ENCODE measurements at regions not wholly inside any gene's neighbourhood (a gene's known extent, or its start where the extent isn't known, plus 50 kb on each side); places are given as distances from the start of the nearest gene placed in this dataset.
A peak's percentile ranks its signal among the peaks of the same experiment; 100 is the strongest.

DNA sequence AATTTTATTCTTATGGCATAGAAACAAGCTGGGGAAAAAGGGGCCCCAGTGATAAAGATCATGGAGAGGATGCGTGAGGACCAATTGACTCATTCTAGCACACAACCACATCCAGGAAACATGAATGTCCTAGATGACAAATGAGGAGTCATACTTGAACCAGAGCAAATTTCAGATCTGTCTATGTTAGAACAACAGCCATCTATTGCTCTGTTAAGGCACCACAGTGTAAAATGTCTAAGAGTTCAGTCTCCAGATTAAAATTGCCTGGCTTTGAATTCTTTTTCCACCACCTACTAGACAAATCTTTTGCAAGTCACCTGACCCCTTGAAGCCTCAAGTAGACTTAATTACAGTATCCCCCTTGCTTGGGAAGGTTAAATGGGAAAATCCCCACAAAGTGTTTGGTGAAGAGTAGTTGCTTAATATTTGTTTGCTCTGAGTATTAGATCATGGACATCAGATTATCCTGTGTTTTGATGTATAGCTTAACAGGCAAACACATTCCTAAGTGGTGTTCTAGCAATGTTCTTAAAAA lies 258.7 kb upstream of the TGFBR2 start:
- Histone ChIP-seq H3K27ac (ENCODE audit: insufficient read depth, low read length) (peak overlapping the region; percentile 52), H3K4me3 (replicated peaks in 1 of 4; ENCODE audit: control extremely low read depth in 1 of 4, insufficient read depth in 1 of 4, low read depth in 3 of 4, low read length in 4 of 4) (no peak overlapping the region), H3K27me3 (ENCODE audit: control insufficient read depth, insufficient read depth, low read length) (no peaks in the 10 kb centered on the region), H3K9ac (ENCODE audit: insufficient read depth, low read length) (no peak overlapping the region), H4K20me1 (ENCODE audit: control insufficient read depth, extremely low read depth, insufficient read depth, low read length) (no peaks in the 10 kb centered on the region), H2AFZ (ENCODE audit: low read length) (no peak overlapping the region), H3K36me3 (ENCODE audit: control insufficient read depth, insufficient read depth, low read length) (no peaks in the 10 kb centered on the region), H3K79me2 (ENCODE audit: control insufficient read depth, insufficient read depth, low read length) (no peaks in the 10 kb centered on the region), H3K9me3 (ENCODE audit: control insufficient read depth, insufficient read depth, low read depth, low read length) (no peaks in the 10 kb centered on the region), H3K4me2 (ENCODE audit: extremely low read depth, insufficient read depth, low read length) (no peak overlapping the region), H3K4me1 (ENCODE audit: control insufficient read depth, extremely low read depth, insufficient read depth, low read length) (peaks cover 10% of the 10 kb centered on the region)
- peak; percentile 79 to 94 for DNase-seq (ENCODE audit: low read depth in 2 of 2)
- TF ChIP-seq EZH2 (IDR thresholded peaks at IDR 0.05; ENCODE audit: low read length, missing control alignments), result no peak
- TF ChIP-seq CTCF (conservative IDR thresholded peaks at IDR 0.05 in 1 of 2, IDR thresholded peaks at IDR 0.05 in 1 of 2; ENCODE audit: low read depth in 1 of 2, low read length in 2 of 2), result no peak

DNA sequence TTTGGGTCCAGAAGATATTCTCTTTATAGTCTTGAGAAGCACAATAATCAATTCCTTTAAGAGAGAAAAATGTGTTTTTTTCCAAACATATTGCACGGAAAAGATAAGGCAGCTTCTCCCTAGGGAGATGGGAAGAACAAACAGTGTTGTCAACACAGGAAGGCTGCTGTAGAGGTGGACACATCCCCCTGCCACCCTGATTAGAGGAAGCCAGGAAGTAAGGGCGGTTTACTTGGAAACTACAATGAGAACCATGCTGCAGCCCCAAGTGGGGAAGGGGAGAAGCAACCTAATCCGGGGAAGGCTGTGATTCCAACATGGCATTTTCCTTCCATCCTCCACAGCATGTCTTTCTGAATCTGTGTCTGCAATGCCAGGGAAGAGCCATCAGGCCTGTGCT lies 256.9 kb upstream of the TGFBR2 start:
- no peak for DNase-seq (ENCODE audit: low read depth in 2 of 2)
- no peak overlapping the region for H3K9ac ChIP-seq (ENCODE audit: insufficient read depth, low read length)
- no peaks in the 10 kb centered on the region for H4K20me1 ChIP-seq (ENCODE audit: control insufficient read depth, extremely low read depth, insufficient read depth, low read length)
- no peaks in the 10 kb centered on the region for H3K9me3 ChIP-seq (ENCODE audit: control insufficient read depth, insufficient read depth, low read depth, low read length)
- TF ChIP-seq CTCF (conservative IDR thresholded peaks at IDR 0.05 in 1 of 2, IDR thresholded peaks at IDR 0.05 in 1 of 2; ENCODE audit: low read depth in 1 of 2, low read length in 2 of 2) (no peak), EZH2 (IDR thresholded peaks at IDR 0.05; ENCODE audit: low read length, missing control alignments) (no peak)
- H3K36me3 ChIP-seq (ENCODE audit: control insufficient read depth, insufficient read depth, low read length), result no peaks in the 10 kb centered on the region
- no peak overlapping the region for H3K4me2 ChIP-seq (ENCODE audit: extremely low read depth, insufficient read depth, low read length)
- peaks cover 8% of the 10 kb centered on the region for H3K4me1 ChIP-seq (ENCODE audit: control insufficient read depth, extremely low read depth, insufficient read depth, low read length)
- no peak overlapping the region for H3K4me3 ChIP-seq (replicated peaks in 1 of 4; ENCODE audit: control extremely low read depth in 1 of 4, insufficient read depth in 1 of 4, low read depth in 3 of 4, low read length in 4 of 4)
- H2AFZ ChIP-seq (ENCODE audit: low read length), result no peak overlapping the region
- no peaks in the 10 kb centered on the region for H3K27me3 ChIP-seq (ENCODE audit: control insufficient read depth, insufficient read depth, low read length)
- no peaks in the 10 kb centered on the region for H3K79me2 ChIP-seq (ENCODE audit: control insufficient read depth, insufficient read depth, low read length)
- no peak overlapping the region for H3K27ac ChIP-seq (ENCODE audit: insufficient read depth, low read length)

GRCh38 chr3:30350011-30350410 lies 256.4 kb upstream of the TGFBR2 start:
- no peaks in the 10 kb centered on the region for H3K9me3 ChIP-seq (ENCODE audit: control insufficient read depth, insufficient read depth, low read depth, low read length)
- peaks cover 8% of the 10 kb centered on the region for H3K4me1 ChIP-seq (ENCODE audit: control insufficient read depth, extremely low read depth, insufficient read depth, low read length)
- no peaks in the 10 kb centered on the region for H3K79me2 ChIP-seq (ENCODE audit: control insufficient read depth, insufficient read depth, low read length)
- DNase-seq (ENCODE audit: low read depth in 2 of 2), result no peak
- no peaks in the 10 kb centered on the region for H3K36me3 ChIP-seq (ENCODE audit: control insufficient read depth, insufficient read depth, low read length)
- no peaks in the 10 kb centered on the region for H4K20me1 ChIP-seq (ENCODE audit: control insufficient read depth, extremely low read depth, insufficient read depth, low read length)
- no peak overlapping the region for H3K9ac ChIP-seq (ENCODE audit: insufficient read depth, low read length)
- H3K4me2 ChIP-seq (ENCODE audit: extremely low read depth, insufficient read depth, low read length), result no peak overlapping the region
- no peak overlapping the region for H3K4me3 ChIP-seq (replicated peaks in 1 of 4; ENCODE audit: control extremely low read depth in 1 of 4, insufficient read depth in 1 of 4, low read depth in 3 of 4, low read length in 4 of 4)
- no peak for TF ChIP-seq EZH2 (IDR thresholded peaks at IDR 0.05; ENCODE audit: low read length, missing control alignments)
- TF ChIP-seq CTCF (conservative IDR thresholded peaks at IDR 0.05 in 1 of 2, IDR thresholded peaks at IDR 0.05 in 1 of 2; ENCODE audit: low read depth in 1 of 2, low read length in 2 of 2), result no peak
- H3K27me3 ChIP-seq (ENCODE audit: control insufficient read depth, insufficient read depth, low read length), result no peaks in the 10 kb centered on the region
- H3K27ac ChIP-seq (ENCODE audit: insufficient read depth, low read length), result no peak overlapping the region
- H2AFZ ChIP-seq (ENCODE audit: low read length), result peak overlapping the region; percentile 24

All from fibroblast of lung (primary cell).